ENCODE measurements at regions not wholly inside any gene's neighbourhood (a gene's known extent, or its start where the extent isn't known, plus 50 kb on each side); places are given as distances from the start of the nearest gene placed in this dataset.

DNA sequence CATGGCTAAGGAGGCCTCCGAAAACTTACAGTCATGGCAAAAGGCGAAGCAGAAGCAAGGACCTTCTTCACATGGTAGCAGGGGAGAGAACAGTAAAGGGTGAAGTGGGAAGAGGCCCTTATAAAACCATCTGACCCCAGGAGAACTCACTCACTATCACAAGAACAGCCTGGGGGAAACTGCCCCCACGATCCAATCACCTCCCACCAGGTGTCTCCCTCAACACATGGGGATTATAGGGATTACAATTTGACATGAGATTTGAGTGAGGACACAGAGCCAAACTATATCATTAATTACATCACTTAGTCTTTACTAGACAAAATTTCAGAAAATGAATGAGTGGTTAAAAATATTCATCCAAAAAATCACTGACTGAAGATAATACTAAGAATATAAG lies 453.6 kb downstream of the COL12A1 start:
- TF ChIP-seq, protein P1, sequence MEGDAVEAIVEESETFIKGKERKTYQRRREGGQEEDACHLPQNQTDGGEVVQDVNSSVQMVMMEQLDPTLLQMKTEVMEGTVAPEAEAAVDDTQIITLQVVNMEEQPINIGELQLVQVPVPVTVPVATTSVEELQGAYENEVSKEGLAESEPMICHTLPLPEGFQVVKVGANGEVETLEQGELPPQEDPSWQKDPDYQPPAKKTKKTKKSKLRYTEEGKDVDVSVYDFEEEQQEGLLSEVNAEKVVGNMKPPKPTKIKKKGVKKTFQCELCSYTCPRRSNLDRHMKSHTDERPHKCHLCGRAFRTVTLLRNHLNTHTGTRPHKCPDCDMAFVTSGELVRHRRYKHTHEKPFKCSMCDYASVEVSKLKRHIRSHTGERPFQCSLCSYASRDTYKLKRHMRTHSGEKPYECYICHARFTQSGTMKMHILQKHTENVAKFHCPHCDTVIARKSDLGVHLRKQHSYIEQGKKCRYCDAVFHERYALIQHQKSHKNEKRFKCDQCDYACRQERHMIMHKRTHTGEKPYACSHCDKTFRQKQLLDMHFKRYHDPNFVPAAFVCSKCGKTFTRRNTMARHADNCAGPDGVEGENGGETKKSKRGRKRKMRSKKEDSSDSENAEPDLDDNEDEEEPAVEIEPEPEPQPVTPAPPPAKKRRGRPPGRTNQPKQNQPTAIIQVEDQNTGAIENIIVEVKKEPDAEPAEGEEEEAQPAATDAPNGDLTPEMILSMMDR (IDR thresholded peaks at IDR 0.05): no peak
- no peak for TF ChIP-seq POLR2A (IDR thresholded peaks at IDR 0.05)
- no peak for TF ChIP-seq POLR2AphosphoS5 (IDR thresholded peaks at IDR 0.05)
